Hematopoietic multipotent progenitor cell treated with erythropoietin and hydrocortisone succinate and interleukin-3 and kit ligand, for 4 days (in vitro differentiated cells): ENCODE measurements at regions not wholly inside any gene's neighbourhood (a gene's known extent, or its start where the extent isn't known, plus 50 kb on each side); places are given as distances from the start of the nearest gene placed in this dataset.
A peak's percentile ranks its signal among the peaks of the same experiment; 100 is the strongest.
"Not testable (repeated sequence)": the region's sequence is repeated elsewhere in the genome, so short reads cannot be mapped to it uniquely, and the experiment has no call there.

Source experiments
- DNase-seq: peaks from one replicate; pipeline ENCODE4 v3.0.0-alpha.2; 2015

DNA sequence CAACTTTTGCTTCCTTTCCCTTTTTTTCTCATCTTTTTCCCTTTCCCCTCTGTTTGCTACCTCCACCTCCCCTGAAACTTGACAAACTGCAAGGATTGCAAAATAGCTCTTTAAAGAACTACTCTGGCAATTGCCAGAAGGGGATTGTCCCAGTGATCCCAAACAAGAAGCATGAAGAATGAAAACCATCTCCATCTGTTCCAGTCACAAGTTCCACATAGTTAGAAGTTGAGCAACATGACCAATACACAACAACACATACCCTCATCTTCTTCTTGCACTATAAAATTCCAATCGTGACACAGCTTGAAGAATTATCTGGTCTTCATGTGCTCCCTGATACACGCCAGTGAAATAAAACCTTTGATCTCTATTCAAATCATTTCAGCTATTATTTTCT, 93.7 kb upstream of the USP15 start:
- no peak for DNase-seq

DNA sequence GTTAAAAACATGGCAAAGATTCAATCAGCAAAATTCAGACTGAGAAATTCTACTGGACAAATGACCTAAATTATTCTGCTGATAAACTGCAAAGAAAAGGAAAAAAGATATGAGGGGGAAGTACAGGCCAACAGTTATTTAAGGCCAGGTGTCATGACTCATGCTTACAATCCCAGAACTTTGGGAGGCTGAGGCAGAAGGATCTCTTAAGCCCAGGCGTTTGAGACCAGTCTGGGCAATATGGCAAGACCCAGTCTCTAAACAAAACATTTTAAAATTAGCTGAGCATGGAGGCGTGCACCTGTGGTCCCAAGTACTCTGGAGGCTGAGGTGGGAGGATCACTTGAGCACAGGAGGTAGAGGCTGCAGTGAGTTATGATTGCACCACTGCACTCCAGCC, 91.8 kb upstream of the USP15 start:
- no peak for DNase-seq

DNA sequence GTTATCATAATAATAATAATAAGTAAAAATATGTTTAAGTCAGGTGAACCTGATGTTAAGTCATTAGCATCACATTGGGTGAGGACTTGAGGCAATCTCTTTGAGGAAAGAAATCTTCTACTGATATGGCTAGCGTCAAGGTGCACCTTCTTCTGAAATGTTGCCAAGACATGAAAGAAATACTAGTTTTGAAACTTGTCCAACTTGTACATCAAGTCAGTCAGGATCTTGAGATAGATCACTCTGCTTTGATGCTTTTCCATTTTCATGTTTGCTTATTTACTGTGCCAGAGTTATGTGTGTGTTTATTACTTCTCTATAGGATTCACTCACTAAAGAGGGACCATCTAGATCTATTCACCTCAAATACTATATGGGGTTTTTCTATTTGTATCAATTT, 90.0 kb upstream of the USP15 start:
- DNase-seq: no peak

DNA sequence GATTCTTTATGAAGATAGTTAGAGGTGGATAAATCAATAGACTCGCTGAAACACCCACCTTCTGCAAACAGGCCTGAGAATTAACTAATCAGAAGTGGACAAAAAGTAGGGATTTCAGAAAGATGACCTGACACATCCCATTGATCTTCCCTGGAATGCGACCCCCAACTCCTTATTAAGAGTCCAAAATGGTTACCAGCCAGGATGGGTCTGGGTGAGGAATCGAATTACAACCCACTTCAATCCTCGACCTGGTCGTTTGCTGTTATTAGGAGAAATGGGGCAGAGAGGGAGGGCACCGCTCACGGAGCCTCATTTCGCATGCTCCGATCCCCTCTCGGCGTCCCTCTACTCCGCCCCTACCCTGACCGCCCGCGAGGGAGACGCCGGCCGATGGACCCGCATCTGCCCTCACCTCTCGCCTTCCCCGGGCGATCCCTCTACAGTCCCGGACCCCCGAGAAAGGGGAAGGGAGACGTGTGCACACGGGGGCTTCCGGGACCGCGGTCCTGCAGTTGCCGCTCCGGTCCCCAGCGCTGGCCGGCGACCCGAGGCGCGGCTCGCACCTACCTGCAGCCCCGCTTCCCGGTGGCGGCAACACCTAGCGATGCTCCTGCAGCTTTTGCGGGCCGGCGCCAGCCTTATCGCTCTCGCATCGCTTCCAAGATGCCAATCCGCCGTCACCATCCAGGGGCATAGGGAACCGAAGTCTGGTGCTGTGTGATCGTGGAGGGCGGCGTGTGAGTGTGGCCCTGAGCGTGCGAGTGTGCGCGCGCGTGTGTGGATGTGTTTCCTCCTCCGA, 69.3 kb upstream of the USP15 start:
- DNase-seq: peak; percentile 52

DNA sequence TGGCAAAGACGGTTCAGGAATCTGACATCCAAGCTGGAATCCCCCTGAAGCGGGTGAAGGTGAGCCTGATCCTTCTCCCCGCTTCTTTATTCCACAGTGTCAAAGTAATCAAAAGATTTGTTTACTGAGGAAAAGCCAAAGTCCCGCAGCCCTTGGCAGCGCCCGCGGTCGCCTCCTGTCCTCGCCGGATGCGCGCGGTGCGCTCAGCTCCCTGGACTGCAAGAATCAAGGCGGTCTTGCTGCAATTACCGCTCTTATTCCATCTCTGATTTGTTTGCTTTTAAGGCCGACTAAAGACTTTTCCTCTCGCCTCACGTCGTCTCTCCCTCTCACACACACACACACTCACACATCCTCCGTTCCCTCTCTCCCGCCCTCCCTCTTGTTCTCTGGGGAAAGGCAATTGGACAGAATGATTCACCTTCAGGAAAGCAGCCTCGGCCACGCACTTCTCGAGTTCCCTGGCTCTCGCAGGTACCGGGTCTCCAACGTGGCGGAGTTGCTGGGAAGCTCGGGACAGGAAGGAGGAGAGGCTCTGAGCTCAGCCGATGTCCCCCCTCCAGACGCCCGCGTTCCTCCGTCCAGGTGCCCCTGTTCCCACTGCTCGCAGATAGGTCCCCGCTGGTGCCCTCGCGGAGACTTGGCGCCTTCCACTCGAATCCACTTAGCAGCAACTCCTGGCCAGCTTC, 68.6 kb upstream of the USP15 start:
- DNase-seq: peak; percentile 66

DNA sequence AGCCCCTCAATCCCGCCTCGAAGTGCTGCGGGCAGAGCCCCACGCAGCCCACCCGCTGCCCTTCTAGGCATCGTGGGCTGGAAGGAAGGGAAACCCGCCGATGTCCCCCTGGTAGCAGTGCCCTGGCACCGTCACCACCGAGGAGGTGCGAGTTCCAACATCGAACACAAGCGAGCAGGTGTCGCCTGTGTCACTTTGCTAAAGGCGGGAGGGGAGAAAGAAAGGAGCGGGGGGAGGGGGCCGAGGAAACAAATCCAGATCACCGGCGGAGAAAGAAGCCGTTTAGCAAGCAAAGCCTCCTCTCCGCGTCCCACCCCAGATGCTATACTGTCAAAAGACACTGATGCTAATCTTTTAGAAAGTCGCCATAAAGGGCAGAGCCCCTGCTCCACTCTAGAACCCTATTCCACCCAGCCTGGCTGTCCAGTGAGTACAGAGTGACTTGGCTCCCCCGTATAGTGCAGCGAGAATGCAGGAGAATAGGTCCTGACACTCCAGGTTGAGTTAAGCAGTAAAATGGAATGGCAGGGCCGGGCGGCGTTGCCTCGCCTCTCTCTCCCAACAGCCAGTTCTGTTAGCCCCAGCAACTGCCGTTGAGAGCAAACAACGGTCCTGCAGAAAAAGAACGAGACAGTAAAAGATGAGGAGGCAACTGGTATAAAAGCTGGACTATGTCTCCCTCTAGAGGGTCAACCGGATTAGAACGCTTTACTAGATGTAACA, 67.9 kb upstream of the USP15 start:
- DNase-seq: peak; percentile 97

DNA sequence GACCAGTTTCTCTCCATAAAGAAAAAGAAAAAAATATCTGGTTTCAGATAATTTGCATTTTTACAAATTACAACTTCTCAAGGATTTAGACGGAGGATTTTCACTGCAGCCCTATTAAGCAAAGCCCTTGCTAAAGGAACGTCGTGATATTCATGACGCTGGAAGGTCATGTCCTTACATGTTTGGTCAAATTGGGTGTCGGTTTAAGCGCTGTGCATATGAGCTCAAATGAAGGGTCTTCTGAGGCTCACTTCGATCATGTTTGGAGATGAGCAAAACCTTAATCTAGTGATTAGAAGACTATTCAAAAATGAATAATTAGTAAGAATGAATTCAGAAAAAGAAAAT, 67.3 kb upstream of the USP15 start:
- no peak for DNase-seq

DNA sequence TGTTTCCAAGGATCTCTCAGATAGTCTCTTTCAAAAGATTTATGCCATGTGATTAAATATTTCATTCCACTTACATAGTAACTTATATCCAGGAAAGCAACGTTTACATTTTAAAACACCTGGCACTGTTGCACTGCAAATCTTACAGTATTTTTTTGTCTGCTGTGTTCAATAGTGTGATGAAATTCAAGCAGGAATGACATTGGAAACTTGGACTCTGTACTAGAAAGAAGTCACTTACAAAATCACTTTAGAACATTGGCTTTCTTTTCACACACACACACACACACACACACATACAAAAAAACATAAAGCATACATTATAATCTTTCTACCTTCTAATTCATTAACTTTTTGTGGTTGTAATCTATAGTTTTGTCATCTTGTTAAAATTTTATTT, 66.2 kb upstream of the USP15 start:
- DNase-seq: no peak

DNA sequence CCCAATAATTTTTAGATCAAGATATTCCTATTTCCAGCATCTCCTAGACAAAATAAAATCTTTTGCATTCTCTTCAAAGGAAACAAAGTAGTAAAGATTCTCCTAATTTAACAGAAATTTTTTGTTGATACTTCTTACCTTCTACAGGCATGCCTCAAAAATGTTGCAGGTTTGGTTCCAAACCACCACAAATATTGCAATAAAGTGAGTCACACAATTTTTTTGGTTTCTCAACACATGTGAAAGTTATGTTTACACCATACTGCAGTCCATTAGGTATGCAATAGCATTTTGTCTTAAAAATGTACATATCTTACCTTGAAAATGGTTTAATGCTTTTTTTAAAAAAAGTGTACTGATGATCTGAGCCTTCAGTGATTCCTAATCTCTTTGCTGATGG, 65.6 kb upstream of the USP15 start:
- DNase-seq: no peak

DNA sequence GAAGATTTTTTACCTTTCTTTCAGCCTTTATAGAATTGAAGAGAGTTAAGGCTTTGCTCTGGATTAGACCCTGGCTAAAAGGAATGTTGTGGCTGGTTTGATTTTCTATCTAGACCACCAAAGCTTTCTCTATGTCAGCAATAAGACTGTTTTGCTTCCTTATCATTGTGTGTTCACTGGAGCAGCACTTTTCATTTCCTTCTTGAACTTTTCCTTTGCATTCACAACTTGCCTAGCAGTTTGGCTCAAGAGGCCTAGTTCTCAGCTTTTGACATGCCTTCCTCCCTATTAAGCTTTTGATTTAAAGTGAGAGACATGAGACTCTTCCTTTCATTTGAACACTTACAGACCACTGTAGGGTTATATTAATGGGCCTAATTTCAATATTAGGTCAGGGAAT, 64.1 kb upstream of the USP15 start:
- no peak for DNase-seq

DNA sequence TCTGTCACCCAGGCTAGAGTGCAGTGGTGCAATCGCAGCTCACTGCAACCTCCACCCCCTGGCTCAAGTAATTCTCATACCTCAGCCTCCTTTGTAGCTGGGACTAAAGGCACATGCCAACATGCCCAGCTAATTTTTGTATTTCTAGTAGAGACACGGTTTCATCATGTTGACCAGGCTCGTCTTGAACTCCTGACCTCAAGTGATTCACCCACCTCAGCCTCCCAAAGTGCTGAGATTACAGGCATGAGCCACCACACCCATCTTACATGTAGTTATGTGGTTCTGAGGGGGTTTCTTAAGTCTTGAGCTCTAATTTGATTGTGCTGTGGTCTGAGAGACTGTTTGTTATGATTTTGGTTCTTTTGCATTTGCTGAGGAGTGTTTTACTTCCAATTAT, 57.3 kb upstream of the USP15 start:
- not testable (repeated sequence) for DNase-seq

DNA sequence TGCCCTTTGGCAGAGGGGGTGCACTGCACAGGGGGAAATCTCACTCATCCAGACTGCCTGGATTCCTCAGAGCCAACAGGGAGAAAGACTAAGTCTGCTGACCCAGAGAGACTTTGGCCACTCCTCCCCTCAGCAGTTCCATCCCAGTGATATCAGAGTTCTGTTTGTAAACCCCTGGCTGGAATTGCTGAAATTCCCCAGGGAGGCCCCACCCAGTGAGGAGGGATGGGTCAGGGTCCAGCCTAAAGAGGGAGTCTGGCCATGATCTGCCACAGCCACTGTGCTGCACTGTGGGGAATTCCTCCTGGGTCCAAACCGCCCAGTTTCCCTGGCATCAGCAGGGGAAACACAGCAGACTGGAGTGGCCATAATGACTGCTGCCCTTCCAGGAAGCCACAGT, 54.9 kb upstream of the USP15 start:
- no peak for DNase-seq

DNA sequence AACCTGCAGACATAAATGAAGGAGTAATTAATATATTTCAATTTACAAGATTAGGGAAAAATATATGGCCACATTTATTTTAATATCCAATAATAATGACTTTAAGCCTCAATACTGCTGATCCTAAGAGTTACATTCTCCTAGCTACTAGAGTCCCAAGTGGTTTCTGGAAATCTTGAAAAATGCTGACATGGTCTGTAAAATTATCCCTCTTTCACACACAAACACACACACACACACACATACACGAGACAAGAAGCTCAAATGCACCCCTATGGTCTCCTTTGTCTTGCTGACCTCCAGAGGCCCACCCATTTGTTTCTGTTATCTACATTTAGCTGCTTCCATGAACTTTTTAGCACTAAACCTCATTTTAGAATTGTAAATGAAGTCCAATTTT, 53.0 kb upstream of the USP15 start:
- DNase-seq: no peak
